NCI-H128 (cell line): ENCODE measurements at regions not wholly inside any gene's neighbourhood (a gene's known extent, or its start where the extent isn't known, plus 50 kb on each side); places are given as distances from the start of the nearest gene placed in this dataset.
"Not testable (repeated sequence)": the region's sequence is repeated elsewhere in the genome, so short reads cannot be mapped to it uniquely, and the experiment has no call there.

Experiments used
- DNase-seq: peaks from one replicate; lab custom pipeline; 2025; ENCODE audit not compliant: unreplicated experiment; lab: John Stamatoyannopoulos, UW

DNA sequence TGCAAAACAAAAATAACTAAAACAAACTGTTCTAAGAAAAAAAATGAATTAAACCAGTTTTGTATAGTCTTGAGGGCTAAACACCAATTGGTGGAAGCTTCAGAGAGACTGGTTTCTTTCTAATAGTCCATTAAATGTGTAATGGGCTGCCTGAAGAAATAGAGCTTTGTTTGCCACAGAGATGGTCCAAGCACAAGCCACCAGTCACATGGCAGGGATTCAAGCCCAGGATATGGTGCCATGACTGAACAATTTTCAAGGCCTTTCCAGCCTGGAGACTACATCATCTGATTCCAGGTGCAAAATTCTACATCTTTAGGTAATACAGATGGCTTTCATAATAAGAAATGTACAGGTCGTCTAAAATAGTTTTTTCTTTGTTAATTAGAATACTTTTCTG lies 355.3 kb downstream of the NR2F1-AS1 start:
- DNase-seq = no peak

DNA sequence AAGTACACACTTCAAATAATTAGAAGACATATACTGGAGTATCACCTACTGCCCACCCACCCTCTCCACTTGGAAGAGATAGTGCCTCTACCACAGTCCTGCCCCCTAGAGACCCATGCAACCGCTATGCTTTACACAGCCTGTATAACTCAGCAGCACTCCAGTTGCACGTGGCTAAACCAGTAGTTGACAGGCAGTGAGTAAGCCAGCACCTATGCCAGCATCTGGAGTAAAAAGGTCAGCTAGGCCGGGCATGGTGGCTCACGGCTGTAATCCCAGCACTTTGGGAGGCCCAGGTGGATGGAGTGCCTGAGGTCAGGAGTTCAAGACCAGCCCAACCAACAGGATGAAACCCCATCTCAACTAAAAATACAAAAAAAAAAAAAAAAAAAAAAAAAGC lies 356.4 kb downstream of the NR2F1-AS1 start:
- DNase-seq = no peak

DNA sequence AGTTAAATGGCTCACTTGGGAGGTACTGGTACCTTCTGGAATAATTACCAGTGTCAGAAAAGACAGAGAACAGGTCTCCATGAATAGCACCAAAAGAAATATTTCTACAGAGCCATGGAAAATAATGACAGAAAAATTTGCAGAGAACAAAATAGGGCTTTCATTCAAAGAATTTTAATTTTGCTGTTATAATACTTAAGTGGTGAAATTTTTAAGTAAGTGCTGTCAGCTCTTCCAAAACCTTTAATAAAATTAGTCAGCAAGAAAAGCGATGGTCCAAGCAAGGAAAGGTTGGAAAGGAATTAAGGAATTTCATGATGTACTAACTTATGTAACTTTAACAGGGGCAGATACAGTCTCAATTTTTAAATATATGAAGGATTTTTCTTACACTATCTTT lies 359.2 kb downstream of the NR2F1-AS1 start:
- no peak for DNase-seq

DNA sequence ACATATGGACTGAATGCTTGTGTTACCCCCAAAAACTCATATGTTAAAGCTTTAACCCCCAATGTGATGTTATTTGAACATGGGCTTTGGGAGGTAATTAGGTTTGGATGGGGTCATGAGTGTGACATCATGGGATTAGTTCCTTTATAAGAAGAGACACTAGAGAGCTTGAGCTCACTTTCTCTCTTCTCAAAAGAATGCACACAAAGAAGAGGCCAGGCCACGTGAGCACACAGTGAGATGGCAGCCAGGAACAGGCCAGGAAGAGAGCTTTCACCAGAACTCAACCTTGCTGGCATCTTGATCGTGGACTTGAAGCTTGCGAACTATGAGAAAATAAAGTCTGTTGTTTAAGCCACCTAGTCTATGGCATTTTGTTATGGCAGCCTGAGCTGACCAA lies 360.6 kb downstream of the NR2F1-AS1 start:
- DNase-seq = no peak

DNA sequence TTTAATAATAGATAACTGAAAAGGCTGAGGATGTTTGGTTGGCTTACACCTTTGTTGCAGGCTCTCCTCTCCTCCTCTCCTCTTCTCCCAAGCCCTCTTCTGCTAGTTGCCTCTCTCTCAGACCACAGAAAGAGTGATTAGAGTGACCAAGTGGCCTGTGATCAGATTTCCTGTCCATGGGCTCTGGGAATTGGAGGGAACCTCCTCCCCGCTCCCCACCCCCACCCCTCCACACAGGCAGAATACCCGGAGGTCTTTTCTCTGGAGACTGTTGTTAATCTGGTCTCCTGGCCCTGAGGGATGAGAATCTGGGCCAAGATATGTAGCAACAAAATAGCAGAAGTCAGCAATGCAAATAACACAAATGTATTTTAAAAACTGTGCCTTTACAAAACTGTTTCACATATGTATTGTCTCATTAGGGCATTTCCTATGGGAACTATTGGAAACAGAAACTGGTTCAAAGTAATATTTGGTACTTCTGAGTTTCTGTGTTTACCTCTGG lies 361.3 kb downstream of the NR2F1-AS1 start:
- no peak for DNase-seq

DNA sequence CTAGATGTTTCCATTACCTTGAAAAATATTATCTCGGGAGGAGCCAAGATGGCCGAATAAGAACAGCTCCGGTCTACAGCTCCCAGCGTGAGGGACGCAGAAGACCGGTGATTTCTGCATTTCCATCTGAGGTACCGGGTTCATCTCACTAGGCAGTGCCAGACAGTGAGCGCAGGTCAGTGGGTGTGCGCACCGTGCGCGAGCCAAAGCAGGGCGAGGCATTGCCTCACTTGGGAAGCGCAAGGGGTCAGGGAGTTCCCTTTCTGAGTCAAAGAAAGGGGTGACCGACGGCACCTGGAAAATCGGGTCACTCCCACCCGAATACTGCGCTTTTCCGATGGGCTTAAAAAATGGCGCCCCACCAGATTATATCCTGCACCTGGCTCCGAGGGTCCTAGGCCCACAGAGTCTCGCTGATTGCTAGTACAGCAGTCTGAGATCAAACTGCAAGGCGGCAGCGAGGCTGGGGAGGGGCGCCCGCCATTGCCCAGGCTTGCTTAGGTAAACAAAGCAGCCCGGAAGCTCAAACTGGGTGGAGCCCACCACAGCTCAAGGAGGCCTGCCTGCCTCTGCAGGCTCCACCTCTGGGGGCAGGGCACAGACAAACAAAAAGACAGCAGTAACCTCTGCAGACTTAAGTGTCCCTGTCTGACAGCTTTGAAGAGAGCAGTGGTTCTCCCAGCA lies 367.8 kb downstream of the NR2F1-AS1 start:
- DNase-seq = not testable (repeated sequence)

DNA sequence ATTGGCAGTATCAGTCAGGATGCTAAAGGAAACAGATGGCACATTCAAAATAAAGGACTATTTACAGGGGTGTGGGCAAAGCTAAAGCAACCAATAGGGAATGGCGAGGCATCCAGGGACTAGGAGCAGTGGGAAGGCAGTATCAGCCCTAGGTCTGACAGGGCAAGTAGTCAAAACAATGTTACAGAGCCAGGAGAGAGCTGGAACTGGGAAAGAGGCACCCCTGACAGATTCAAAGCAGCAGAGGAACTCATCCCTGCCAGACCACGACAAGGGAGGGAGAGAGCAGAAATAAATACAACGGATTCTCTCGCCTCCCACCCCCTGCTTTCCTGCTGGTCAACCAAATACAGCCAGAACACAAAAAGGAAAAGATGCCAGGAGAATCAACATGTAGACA lies 371.5 kb downstream of the NR2F1-AS1 start:
- no peak for DNase-seq

DNA sequence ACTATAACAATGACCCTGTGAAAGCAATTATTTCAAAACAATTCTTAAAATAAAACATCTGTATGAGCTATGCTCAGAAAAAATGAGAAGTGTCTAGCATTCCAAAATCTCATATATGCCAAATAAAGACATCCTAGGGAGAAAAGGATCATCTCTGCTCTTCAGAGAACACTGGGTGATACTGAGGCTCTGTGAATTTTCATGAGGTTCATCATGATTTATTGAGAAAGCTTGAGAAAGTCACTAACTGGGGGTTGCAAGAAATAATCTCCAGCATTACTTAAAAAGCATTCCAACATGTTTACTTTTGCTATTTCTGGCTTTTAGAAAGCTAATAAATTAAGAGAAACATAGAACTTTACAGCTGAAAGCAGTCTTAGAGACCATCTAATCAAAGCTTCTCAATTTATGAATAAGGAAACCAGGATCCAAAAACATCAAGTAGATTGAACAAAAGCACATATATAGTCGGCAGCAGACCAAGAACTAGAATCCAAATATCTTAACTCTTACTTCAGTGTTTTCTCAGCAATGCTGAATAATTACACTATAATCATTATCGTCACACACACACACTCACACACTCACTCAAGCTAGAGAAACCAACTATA lies 372.8 kb downstream of the NR2F1-AS1 start:
- no peak for DNase-seq

DNA sequence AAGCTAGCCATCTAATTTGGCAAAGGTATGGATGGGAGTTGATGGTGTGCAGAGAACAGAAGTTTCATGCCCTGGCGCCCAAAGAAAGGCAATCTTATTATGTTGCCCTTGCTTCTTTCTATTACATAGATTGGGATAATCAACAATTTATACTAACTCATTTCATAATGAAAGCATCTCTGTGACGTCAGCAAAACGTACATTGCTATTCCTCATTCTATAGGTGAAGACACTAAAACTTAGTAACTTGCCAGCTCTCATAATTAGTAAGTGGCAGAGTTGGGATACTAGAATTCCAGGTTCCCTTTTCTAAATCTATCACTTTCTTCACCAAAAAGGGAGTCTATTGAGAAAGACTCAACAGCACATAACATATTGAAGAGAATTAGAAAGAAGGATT lies 374.8 kb downstream of the NR2F1-AS1 start:
- no peak for DNase-seq

DNA sequence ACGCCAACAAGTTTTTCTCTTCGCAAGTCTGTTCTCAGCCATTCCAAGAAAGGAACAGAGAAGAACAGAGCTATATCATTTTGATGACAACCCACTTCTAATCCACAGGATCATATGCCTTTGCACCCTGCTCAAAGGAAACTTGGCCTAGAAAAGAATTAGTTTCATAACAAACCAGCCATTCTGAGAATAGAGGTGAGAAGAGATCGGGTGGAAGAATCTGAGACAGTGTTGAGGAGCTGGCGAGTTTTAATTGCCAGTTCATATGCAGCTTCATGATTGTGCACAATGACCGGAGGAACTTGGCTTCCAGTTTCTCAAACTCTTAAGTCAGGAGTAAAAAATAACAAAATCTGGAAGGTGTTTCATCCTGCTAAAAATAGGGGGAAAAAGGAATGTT lies 380.0 kb downstream of the NR2F1-AS1 start:
- no peak for DNase-seq

DNA sequence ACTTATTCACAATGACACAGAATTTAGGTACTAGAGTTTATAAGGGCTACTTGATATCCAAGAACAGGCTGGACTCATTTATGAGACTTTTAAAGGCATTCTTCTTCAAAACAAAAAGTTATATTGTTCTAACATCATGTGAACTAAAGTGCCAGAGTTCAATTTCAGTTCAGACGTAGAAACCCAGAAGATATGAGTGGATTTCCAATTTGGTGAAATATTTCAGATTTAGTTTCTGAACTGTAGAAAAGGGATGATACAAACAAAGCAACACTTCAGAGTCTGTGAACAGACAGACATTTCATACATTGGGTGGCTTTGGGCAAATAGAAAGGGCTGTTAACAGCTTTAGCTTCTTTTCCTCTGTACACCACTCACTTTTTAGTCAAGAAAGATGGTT lies 384.0 kb downstream of the NR2F1-AS1 start:
- DNase-seq = no peak

DNA sequence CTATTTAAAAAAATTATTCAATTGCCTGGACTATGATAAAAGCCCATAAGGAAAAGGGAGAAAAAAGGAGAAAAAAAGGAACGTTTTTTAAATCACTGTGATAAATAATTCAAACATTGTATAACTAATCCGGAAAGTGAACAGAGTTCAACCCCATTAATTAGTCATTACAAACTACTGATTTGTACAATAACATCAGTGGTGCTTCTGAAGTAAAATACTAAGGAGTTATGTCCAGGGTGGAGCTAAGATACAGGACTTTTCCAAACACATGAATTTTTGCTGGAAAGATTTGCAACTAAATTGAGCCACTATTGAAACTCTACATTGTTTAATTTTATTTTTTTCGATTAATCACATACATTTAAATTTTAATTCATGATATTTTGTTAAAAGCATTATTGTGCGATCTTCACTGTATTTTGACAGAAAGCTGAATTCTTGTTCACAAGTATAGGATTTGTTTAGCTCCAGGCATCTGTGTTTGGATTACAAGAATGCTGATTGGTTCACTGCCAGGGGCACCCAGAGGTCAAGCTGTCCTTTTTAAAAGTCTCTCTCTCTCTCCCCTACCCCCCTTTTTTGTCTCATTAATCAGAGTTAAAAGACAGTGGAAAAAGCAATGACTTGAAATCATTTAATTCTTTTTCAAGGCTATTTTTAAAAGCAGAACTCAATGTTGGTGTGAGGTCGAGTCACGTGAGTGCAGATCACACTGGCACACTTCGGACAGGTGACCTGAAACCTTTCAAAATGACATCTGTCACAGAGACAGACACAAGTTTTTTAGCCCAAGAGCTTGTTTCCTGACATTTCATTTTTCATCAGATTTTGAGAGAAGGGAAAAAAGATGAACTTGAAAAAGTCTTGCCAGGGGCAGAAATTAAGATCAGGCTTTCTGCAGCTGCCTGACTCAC lies 387.3 kb downstream of the NR2F1-AS1 start:
- DNase-seq = no peak

DNA sequence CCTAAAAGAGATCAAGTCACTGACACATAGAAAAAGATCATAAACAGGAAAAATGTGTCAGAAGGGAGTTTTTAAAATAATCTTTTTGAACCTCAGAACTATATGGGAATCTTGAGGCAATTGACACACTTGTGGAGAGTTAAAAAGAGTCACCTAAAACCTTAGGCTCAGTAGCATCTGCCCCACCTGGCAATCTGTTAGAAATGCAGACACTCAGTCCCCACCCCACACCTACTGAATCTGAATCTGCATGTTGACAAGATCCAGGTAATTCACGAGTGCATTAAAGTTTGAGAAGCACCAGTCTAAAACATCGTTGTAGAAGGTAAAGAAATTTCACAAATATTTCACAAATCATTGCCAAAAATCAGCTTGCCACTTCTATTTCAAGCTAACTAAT lies 388.3 kb downstream of the NR2F1-AS1 start:
- no peak for DNase-seq

DNA sequence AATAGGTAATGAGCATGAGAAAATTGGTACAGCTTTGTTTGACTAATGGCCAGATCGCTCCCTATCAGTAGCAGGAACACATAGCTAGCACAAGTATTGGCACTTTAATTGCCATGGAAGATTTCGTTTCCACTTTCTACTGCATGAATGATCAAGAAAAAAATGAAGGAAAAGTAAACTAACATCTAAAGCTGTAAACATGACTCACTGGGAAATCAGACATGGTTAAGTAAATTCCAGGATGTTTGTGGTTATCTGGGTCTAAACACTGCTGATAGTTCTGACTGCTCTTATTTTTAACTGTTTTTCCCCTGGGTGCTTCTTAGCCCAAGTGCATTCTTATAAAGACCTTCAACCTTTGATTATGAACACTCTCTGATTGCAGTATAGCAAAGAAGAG lies 388.9 kb downstream of the NR2F1-AS1 start:
- no peak for DNase-seq

DNA sequence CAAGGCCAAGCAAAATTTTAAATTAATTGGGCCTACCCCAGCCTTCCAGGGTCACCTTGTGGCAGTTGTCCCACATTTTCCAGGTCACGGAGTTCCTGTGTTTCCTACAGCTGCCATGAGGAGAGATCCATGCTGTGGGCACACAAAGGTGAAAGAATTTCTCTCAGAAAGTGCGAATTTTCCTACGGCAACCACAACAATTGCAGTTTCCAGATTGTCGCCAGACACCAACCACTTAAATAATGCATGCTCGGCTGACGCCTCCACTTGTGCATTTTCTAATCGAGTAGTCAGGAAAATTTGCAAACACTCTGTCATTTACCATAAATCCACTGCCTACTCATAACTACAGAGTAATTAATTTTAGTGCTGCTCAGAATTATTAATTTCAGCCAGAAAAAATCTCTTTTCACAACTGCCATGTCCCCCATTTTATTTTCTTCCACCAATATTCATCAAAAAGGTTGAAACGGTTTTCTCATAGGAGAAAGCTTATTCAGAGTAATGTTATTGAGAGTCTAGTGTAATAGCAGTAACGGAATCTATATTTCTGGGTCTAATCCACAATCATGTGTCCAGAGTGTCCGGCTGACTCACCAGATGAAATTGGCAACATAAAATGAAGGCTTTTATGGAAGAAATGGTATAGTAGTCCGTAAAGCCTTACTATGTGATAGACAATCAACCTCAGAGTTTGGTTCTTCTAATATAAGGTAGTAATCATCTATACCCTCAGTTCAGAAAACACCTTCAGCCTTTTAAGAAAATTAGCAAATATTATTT lies 389.8 kb downstream of the NR2F1-AS1 start:
- DNase-seq = no peak

DNA sequence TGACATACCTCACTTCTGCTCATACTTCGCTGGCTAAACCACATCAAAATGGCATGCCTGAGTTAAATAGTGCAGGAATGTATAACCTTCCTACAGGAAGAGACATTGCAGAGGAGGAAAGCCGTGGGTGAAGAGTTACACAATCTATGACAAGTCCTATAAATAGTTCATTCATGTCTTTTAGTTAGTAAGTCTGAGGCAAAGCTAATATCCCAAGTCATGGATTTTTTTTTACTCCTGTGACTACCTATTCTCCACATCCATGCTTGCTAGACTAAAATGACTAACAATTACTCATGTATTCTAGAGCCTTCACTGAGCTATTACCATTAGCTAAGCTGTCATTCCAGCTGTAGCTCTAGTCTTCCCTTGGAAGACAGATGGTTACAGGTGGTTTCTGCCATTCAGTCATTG lies 391.3 kb downstream of the NR2F1-AS1 start:
- no peak for DNase-seq

DNA sequence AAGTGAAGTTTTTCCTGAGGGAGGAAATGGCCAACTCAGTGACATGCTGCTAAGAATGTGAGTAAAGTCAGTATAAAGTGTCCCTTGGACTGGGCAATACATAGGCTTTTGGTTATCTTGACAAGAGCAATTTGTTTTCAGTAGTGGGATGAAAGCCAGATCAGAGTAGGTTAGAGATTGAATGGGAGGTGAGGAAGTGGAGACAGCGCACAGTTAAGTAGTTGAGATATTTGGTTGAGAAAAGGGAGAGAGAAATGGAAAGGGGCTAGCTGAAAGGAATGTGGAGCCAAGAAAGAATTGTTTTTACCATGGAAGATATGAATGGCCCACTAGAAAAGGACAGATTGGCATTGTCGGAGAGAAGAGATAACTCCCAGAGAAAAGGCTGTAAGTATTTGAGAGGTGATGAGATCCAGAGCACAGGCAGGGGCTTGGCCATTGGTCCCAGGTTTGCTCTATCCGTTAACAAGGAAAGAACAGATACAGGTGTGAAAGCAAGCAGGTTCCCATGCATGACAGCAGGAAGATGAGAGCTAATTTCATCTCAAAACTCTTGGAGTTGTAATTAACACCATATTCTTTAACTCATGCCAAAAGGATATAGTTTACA lies 392.0 kb downstream of the NR2F1-AS1 start:
- DNase-seq = no peak

DNA sequence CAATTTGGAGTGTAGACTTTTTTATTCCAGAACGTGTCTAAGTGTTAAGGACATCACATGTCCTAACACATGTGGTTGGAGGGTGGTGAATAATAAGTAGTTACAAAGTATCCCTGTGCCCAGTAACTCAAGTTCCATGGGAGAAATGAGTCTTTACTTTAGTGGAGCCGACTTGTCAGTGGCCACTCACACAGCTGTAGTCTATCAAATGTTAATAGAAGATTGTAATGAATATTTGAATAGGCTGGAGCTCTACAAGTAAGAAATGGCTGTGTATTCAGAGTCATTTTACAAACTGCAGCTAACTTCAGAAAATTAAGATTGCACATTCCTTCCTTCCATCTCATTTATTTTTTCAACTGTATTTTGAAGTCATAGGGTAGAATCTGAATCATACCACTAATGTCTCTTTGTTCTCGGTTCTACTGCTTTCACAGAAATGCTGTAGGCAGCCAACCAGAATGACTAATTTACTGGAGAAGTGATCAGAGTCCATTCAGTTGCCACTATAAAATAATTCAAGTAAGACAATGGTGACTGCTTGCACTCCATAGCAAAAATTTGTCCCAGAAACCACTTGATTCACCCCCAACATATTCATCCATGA lies 394.8 kb downstream of the NR2F1-AS1 start:
- DNase-seq = no peak

DNA sequence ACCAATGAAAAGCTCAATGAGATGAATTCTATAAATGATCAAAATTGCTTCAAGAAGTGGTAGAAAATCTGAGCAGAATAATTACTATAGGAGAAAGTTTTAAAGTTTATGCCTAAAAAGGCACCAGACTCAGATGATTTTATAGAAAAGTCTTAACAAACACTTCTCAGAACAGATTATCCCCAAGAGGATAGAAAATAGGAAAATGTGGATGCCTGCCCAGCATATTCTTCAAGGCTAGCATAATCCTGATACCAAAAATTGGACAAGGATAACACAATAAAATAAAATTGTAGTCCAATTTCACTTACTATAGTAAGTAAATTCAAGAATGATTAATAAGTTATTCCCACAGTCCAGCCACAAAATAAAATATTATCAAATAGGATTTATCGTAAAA lies 397.0 kb downstream of the NR2F1-AS1 start:
- no peak for DNase-seq

DNA sequence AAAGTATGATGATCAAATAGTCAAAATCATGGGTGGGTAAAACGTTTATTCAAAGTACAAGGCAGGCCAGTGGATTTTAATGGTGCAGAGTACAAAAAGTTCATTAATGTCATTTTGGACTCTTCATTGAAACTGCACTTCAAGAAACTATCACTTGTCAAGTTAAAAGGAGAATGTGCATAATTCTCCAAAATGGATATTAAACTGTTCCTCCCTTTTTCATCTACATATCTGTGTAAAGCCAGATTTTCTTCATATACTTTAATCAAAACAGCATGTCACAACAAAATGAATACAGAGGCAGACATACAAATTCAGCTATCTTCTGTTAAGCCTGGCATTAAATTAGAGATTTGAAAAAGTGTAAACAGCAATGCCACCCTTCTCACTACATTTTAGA lies 401.6 kb downstream of the NR2F1-AS1 start:
- no peak for DNase-seq
